ENCODE measurements at regions not wholly inside any gene's neighbourhood (a gene's known extent, or its start where the extent isn't known, plus 50 kb on each side); places are given as distances from the start of the nearest gene placed in this dataset.

DNA sequence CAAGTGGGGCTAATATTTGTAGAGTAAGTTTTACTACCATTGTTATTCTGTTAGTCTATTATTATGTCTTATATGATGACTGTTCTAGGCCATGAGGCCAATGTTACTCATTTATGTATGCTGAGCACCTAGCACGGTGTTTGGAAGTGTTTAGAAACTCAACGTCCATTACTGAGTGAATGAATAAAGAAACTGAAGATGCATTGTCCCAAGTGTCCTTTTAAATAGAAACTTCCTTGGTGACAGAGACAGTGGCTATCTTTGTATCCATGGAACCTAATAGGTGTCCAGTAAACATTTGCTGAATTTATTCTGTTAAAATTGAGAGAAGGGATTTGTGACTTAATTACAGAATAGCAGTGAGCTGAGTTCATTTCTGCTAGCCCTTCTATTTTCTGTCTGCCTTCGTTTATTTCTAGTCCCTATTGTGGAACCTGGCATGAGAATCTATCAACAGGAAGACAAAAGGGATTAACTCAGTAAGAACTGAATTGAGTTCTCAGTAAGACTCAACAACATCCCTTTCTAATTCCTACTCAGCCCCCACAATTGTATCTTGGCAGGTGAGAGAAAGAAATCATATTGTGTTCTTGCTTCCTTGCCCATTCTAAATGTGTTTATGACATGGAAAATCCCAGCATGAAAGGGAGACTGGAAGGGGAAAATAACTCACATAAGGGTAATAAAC lies 246.6 kb upstream of the LRRC3B start:
- Mint-ChIP-seq H3K36me3 (no peaks in the 10 kb centered on the region), H3K27ac (no peak overlapping the region), H3K27me3 (no peaks in the 10 kb centered on the region), H3K4me3 (no peak overlapping the region), H3K4me1 (ENCODE audit: low read depth) (no peaks in the 10 kb centered on the region), H3K9me3 (ENCODE audit: low read depth) (no peaks in the 10 kb centered on the region)

DNA sequence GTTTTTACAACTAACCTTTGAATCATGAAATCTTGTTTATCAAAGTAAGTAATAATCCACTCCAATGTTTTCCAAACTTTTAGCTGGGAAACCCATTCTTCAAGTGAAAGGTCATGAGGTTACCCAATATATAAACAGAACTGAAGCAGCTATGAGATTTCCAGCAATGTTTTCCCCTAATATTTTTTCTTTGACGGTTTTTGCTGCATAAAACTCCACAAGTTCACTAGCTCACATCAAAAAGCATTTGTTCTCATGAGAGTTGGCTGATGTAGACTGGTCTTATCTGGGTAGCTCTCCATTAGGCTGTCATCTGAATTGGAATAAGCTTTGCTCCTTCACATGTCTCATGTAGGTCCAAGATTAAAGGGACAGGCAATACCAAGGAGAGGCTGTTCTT lies 241.2 kb upstream of the LRRC3B start:
- Mint-ChIP-seq H3K27me3 (no peaks in the 10 kb centered on the region), H3K27ac (no peak overlapping the region), H3K9me3 (ENCODE audit: low read depth) (no peaks in the 10 kb centered on the region), H3K4me1 (ENCODE audit: low read depth) (no peaks in the 10 kb centered on the region), H3K36me3 (no peaks in the 10 kb centered on the region), H3K4me3 (no peak overlapping the region)

DNA sequence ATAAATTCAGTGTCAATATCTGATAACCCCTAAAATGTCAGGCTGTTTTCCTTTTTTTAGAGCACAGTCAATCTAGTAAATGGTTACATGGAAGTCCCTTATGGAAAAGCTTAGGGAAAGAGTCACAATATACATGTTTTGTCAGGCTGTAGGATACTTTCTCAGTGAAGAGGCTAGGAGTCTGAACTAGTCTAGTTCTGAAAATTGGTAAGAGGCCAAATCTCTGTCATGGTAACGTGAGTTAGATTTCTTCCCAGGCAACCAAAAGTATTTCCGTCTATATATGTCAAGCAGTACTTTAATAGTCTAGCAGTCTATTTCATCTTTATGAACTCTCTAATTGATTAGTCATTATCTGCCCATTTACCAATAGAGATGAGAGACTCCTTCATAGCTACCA lies 215.9 kb upstream of the LRRC3B start:
- Mint-ChIP-seq H3K27me3 (no peaks in the 10 kb centered on the region), H3K4me1 (ENCODE audit: low read depth) (no peaks in the 10 kb centered on the region), H3K27ac (no peak overlapping the region), H3K36me3 (no peaks in the 10 kb centered on the region), H3K4me3 (no peak overlapping the region), H3K9me3 (ENCODE audit: low read depth) (peaks cover 4% of the 10 kb centered on the region)

DNA sequence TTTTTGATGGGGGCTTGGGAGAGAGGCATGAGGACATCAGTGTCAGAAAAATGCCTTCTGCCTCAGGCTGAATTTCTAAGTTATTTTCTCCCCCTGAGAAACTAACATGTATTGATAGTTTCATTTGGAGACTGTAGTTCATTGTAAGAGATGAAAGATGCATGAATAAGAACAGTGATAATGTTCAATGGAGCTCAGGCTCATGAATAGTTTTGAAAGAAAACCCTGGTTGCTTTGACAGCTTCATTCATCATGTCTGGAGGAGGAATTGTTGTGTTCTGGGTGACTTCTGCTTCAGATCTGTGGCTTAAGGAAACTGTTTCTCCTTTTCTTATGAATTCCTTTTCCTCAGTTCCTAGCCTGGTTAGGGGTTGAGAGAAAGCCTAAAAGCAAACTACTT lies 204.0 kb upstream of the LRRC3B start:
- H3K4me3 Mint-ChIP-seq, result no peak overlapping the region
- H3K4me1 Mint-ChIP-seq (ENCODE audit: low read depth), result no peaks in the 10 kb centered on the region
- no peaks in the 10 kb centered on the region for H3K36me3 Mint-ChIP-seq
- H3K27ac Mint-ChIP-seq, result no peak overlapping the region
- H3K9me3 Mint-ChIP-seq (ENCODE audit: low read depth), result peaks cover 22% of the 10 kb centered on the region
- H3K27me3 Mint-ChIP-seq, result no peaks in the 10 kb centered on the region

DNA sequence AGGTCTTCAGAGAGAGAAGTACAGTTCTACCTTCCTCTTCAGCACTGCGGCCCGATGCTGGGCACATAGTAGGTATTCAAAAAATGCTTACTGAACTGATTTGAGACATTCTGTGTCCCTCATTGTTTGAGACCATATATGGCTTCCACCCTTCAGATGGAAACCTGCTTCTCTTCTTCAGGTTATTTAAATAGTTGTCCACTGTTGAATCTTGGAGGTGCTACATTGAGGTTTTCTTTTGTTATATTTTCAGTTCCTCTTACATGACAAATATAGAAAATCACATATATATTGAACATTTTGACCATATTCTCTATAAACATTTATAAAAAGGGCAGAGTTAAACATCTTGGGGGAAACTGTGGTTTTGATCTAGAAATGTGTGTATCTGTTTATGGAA lies 200.2 kb upstream of the LRRC3B start:
- H3K36me3 Mint-ChIP-seq, result no peaks in the 10 kb centered on the region
- no peaks in the 10 kb centered on the region for H3K27me3 Mint-ChIP-seq
- H3K27ac Mint-ChIP-seq, result no peak overlapping the region
- no peak overlapping the region for H3K4me3 Mint-ChIP-seq
- no peaks in the 10 kb centered on the region for H3K4me1 Mint-ChIP-seq (ENCODE audit: low read depth)
- peaks cover 7% of the 10 kb centered on the region for H3K9me3 Mint-ChIP-seq (ENCODE audit: low read depth)

DNA sequence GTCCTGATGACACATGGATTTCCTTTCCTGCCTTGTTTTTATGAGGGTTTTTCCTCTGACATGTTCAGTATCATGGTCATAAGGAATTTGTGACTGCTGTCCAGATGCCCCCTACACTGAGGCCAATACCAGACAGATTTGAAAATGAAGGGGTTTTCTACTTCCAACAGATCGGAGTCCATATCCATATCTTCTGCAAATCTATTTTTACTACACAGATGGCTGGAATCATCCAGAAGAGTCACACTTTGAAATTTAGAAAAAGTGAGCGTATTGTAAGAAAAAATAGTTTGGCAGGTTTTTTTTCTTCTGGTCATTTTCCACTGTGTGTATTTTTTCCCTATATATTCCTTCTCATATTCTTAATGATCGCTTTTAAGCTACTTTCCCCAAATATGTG lies 197.5 kb upstream of the LRRC3B start:
- Mint-ChIP-seq H3K9me3 (ENCODE audit: low read depth) (peaks cover 8% of the 10 kb centered on the region), H3K27me3 (no peaks in the 10 kb centered on the region), H3K4me1 (ENCODE audit: low read depth) (no peaks in the 10 kb centered on the region), H3K27ac (no peak overlapping the region), H3K36me3 (no peaks in the 10 kb centered on the region), H3K4me3 (no peak overlapping the region)

DNA sequence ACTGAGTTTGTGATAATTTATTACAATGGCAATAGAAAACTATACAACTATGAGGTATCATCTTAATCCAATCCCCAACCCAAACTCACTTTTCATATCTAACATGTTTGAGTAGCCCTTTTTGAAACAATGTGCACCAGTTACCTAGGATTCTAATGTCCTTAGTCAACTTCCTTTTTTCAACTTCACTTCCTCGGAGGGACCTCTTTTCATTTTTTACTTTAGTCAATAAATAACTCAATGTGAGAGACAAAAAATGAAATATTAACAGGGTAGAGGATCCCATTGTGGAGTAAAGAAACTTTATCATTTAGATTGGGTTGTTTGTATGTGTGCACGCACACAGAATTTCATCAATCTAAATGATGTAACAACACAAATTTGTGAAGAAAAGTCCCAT lies 193.6 kb upstream of the LRRC3B start:
- no peaks in the 10 kb centered on the region for H3K4me1 Mint-ChIP-seq (ENCODE audit: low read depth)

DNA sequence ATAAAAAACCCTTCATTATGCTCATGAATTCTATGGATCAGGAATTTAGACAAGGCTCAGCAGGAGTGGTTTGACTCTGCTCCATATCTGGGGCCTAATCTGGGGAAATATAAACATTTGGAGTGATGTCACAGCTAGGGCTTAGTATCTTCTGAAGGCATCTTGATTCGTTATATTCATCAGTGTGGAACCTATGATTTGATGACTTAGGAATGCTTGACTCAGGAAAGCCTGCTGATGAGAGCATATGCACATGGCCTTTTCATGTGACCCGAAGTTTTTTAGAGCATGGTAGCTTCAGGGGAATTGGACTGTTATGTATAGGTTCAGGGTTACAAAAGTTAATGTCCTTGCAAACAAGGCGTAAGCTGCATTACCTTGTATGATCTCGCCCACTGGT lies 184.9 kb upstream of the LRRC3B start:
- Mint-ChIP-seq H3K27me3 (no peaks in the 10 kb centered on the region), H3K4me1 (ENCODE audit: low read depth) (no peaks in the 10 kb centered on the region), H3K36me3 (no peaks in the 10 kb centered on the region), H3K27ac (no peak overlapping the region), H3K9me3 (ENCODE audit: low read depth) (peaks cover 4% of the 10 kb centered on the region), H3K4me3 (no peak overlapping the region)

More for the DNA sequence above, 193.6 kb upstream of the LRRC3B start:
- Mint-ChIP-seq H3K27ac (no peak overlapping the region), H3K4me3 (no peak overlapping the region), H3K36me3 (no peaks in the 10 kb centered on the region), H3K27me3 (no peaks in the 10 kb centered on the region), H3K9me3 (ENCODE audit: low read depth) (peaks cover 10% of the 10 kb centered on the region)

DNA sequence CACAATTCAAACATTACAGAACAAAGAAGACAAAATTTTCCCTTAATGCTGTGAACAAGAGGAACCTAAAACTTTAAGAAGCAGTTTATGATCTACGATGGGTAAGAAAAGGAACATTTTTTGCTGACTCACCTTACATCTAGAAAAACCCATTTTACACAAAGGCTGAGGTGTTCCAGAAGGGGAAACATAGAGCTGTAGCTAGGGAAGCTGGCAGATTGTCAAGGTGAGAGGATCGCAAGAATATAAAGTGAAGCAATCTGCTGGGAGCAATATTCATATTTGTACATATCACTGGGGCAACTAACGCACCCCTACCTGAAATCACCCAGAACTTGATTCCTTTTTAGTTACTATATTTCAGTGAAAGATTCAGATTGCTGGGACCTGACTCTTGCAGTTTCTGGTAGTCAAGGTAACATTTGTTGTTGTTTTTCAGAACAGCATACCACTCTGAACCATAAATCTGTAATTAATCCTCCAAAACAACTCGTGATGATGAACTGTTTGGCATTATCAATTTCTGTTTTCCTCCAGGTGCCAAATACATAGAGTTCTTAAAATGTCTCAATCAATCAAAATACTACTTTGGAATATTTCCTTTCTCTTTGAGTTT lies 184.1 kb upstream of the LRRC3B start:
- H3K4me1 Mint-ChIP-seq (ENCODE audit: low read depth), result no peaks in the 10 kb centered on the region
- no peak overlapping the region for H3K4me3 Mint-ChIP-seq
- peaks cover 4% of the 10 kb centered on the region for H3K9me3 Mint-ChIP-seq (ENCODE audit: low read depth)
- no peaks in the 10 kb centered on the region for H3K27me3 Mint-ChIP-seq
- no peak overlapping the region for H3K27ac Mint-ChIP-seq
- no peaks in the 10 kb centered on the region for H3K36me3 Mint-ChIP-seq

DNA sequence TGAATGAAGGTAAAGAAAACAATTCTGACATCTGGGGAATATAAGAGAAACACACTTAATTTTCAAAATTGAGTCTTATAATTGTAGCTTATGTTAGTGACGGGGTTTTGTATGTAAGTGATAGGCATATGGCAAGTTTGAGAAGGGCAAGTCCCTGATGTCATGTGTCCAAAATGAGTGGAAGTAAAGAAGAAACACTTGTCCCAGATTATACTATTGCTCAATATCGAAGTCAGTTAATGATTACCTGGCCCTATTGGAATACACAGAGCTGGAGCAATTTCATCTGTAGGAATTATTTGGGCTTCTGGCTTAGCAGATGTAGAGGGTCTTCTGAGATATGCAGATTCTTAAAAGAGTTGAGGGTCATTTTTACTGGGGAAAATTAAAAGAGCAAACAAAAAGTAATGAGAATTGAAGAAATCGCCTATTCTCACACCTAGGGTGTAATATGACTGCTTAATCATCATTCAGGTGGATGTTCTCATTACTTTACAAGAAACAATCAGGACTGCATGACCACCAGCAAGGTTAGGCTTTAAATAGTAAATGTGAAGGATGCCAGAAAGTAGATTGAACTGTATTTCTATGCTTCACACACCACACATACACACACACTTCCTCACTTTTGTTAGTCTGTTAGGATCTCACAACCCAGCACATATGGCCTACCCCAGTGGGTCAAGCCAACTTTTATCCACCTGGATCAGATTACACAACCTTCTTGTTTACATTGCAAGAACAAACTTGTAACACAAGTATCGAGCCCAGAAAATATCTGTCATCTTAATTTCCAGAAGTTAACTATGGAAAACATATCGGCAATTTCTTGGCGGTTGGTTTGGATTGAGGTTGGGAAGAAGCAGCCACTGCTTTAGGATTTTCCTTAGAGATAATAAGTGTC lies 183.3 kb upstream of the LRRC3B start:
- no peaks in the 10 kb centered on the region for H3K4me1 Mint-ChIP-seq (ENCODE audit: low read depth)
- H3K27me3 Mint-ChIP-seq, result no peaks in the 10 kb centered on the region
- H3K27ac Mint-ChIP-seq, result no peak overlapping the region
- no peaks in the 10 kb centered on the region for H3K9me3 Mint-ChIP-seq (ENCODE audit: low read depth)
- H3K4me3 Mint-ChIP-seq, result no peak overlapping the region
- H3K36me3 Mint-ChIP-seq, result no peaks in the 10 kb centered on the region

DNA sequence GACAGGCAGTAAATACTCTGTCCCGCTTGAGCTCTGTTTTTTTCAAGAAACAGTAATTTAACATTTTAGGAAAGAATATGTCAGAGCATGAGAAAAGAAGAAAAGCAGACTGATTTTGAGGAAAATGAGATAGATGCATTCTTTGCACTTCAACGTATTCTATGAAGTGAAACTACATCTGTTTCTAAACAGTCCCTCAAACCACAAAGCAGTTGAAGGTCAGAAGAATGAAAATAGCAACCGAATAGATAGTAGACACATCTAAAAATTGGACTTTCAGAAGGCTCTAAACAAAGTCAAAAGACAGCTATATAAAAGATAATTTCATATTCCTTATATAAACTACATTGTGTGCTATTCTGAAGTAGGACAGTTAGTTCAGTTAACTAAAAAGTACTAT lies 172.6 kb upstream of the LRRC3B start:
- Mint-ChIP-seq H3K9me3 (ENCODE audit: low read depth) (no peaks in the 10 kb centered on the region), H3K27me3 (no peaks in the 10 kb centered on the region), H3K4me1 (ENCODE audit: low read depth) (no peaks in the 10 kb centered on the region), H3K4me3 (no peak overlapping the region), H3K27ac (no peak overlapping the region), H3K36me3 (no peaks in the 10 kb centered on the region)

DNA sequence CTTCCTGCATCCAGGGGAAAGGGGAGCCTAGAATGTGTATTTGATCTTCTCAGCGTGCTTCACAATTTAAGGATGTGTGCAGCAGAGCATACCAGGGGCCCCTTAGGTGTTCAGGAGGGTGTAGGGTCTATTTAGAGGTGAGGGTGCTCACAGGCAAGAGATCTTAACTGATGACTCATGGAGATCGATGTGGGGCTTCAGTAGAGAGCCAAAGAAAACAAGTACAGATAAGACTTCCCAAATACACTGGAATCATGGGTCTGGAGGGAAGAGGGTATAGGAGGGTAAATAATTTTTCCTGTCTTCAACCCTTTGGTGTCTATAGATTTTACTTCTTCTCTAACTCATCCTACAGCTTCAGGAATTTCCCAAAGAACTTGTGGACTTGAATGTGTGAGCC lies 170.2 kb upstream of the LRRC3B start:
- no peaks in the 10 kb centered on the region for H3K9me3 Mint-ChIP-seq (ENCODE audit: low read depth)
- H3K4me1 Mint-ChIP-seq (ENCODE audit: low read depth), result no peaks in the 10 kb centered on the region
- no peaks in the 10 kb centered on the region for H3K27me3 Mint-ChIP-seq
- H3K36me3 Mint-ChIP-seq, result no peaks in the 10 kb centered on the region
- H3K27ac Mint-ChIP-seq, result no peak overlapping the region
- H3K4me3 Mint-ChIP-seq, result no peak overlapping the region

DNA sequence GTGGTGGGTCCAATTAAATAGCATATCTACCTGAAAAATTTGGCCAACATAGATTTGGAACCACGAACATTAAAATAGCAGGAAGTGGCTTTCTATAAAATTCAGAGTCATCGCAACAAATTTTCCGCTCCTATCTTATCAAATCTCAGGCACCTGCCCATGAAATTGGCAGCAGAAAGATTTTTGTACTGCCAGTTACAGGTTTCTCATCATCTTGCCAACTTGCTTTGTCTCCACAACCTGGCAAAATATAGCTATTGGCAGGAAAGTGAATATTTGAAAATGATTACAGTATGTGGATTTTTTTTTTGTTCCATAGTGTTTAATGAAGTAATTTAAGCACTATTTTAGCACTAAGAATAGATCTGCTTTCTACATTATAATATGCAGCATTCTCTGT lies 161.6 kb upstream of the LRRC3B start:
- no peaks in the 10 kb centered on the region for H3K36me3 Mint-ChIP-seq
- H3K9me3 Mint-ChIP-seq (ENCODE audit: low read depth), result peaks cover 4% of the 10 kb centered on the region
- no peak overlapping the region for H3K27ac Mint-ChIP-seq
- H3K27me3 Mint-ChIP-seq, result no peaks in the 10 kb centered on the region
- H3K4me1 Mint-ChIP-seq (ENCODE audit: low read depth), result no peaks in the 10 kb centered on the region
- H3K4me3 Mint-ChIP-seq, result no peak overlapping the region

DNA sequence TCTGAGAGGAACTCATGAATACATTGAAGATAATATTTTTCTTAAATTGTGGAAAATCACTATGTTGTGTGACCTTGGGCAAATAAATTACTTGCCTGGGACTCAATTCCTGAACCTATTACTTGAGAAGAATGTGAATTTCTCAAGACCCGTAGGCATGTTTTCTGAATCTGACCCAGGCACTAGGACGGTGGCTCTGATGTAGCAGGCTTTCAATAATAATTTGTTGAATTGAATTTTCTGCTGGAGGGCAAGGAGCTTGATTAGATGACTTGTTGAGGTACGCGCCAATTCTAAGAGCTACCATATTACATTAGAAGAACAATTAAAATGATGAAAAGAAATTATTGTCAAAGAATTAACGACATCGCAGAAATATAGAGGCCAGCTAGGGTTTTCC lies 150.2 kb upstream of the LRRC3B start:
- H3K9me3 Mint-ChIP-seq (ENCODE audit: low read depth), result peaks cover 10% of the 10 kb centered on the region

DNA sequence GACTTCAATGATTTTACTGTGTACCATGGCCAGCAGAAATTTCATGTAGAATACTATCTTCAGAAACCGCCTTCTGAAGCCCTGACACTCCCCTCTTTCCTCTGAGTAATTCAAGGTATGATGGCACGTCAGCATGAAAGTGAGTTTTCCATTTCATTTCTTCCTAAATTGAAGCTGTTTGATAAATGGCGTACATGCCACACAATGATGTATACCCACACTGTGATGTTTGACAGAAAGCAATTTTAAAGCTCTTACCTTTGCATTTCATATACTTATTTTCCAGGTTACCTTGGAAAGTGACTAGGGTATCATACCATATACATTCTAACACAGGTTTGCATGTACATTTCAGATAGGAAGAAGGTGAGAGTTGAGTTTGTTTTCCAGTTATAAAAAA lies 147.9 kb upstream of the LRRC3B start:
- no peak overlapping the region for H3K27ac Mint-ChIP-seq
- H3K4me3 Mint-ChIP-seq, result no peak overlapping the region
- no peaks in the 10 kb centered on the region for H3K4me1 Mint-ChIP-seq (ENCODE audit: low read depth)
- H3K9me3 Mint-ChIP-seq (ENCODE audit: low read depth), result peaks cover 7% of the 10 kb centered on the region
- H3K36me3 Mint-ChIP-seq, result no peaks in the 10 kb centered on the region
- no peaks in the 10 kb centered on the region for H3K27me3 Mint-ChIP-seq

More for the DNA sequence above, 150.2 kb upstream of the LRRC3B start:
- H3K36me3 Mint-ChIP-seq, result no peaks in the 10 kb centered on the region
- no peak overlapping the region for H3K4me3 Mint-ChIP-seq
- H3K27ac Mint-ChIP-seq, result no peak overlapping the region
- H3K4me1 Mint-ChIP-seq (ENCODE audit: low read depth), result no peaks in the 10 kb centered on the region
- H3K27me3 Mint-ChIP-seq, result no peaks in the 10 kb centered on the region
